GM23248 (cell line): ENCODE measurements at regions not wholly inside any gene's neighbourhood (a gene's known extent, or its start where the extent isn't known, plus 50 kb on each side); places are given as distances from the start of the nearest gene placed in this dataset.
A peak's percentile ranks its signal among the peaks of the same experiment; 100 is the strongest.

ENCODE experiments used
- DNase-seq: peaks from one replicate; pipeline ENCODE4 v3.0.0-alpha.2; 2015
- H2AFZ ChIP-seq: fragments of 200-600 bp; sonication (generic); 2 replicates; pipeline ENCODE4 v1.6.1; 2016; ENCODE audit warnings: antibody characterized with exemption
- H3F3A ChIP-seq: fragments of 200-600 bp; sonication (generic); 2 replicates; pipeline ENCODE4 v1.6.1; 2016; ENCODE audit warnings: mild to moderate bottlenecking, antibody characterized with exemption, mixed run types; ENCODE audit not compliant: insufficient read depth
- H3K27ac ChIP-seq: fragments of 200-600 bp; sonication (generic); 2 replicates; pipeline ENCODE4 v1.5.1; 2016; ENCODE audit warnings: mild to moderate bottlenecking
- H3K27me3 ChIP-seq: fragments of 200-600 bp; sonication (generic); replicated peaks from 2 replicates; pipeline ENCODE4 v1.6.1; 2016; ENCODE audit warnings: mild to moderate bottlenecking; ENCODE audit not compliant: insufficient read depth
- H3K36me3 ChIP-seq: fragments of 200-600 bp; sonication (generic); 2 replicates; pipeline ENCODE4 v1.6.1; 2016; ENCODE audit warnings: low read depth, mild to moderate bottlenecking
- H3K4me1 ChIP-seq: fragments of 200-600 bp; sonication (generic); 2 replicates; pipeline ENCODE4 v1.6.1; 2016; ENCODE audit warnings: mild to moderate bottlenecking; ENCODE audit not compliant: insufficient read depth
- H3K4me2 ChIP-seq: fragments of 200-600 bp; sonication (generic); one replicate; pipeline ENCODE4 v1.6.1; 2016; ENCODE audit warnings: mild to moderate bottlenecking; ENCODE audit not compliant: unreplicated experiment
- H3K4me3 ChIP-seq: fragments of 200-600 bp; sonication (generic); 2 replicates; pipeline ENCODE4 v1.5.1; 2016; ENCODE audit warnings: mild to moderate bottlenecking
- H3K79me2 ChIP-seq: fragments of 200-600 bp; sonication (generic); 2 replicates; pipeline ENCODE4 v1.6.1; 2016; ENCODE audit warnings: mild to moderate bottlenecking; ENCODE audit not compliant: insufficient read depth
- H3K9ac ChIP-seq: fragments of 200-600 bp; sonication (generic); 2 replicates; pipeline ENCODE4 v1.6.1; 2016; ENCODE audit warnings: mild to moderate bottlenecking
- H3K9me2 ChIP-seq: fragments of 200-600 bp; sonication (generic); 2 replicates; pipeline ENCODE4 v1.6.1; 2016; ENCODE audit warnings: mixed run types, mild to moderate bottlenecking, moderate library complexity; ENCODE audit not compliant: insufficient read depth
- H3K9me3 ChIP-seq: fragments of 200-600 bp; sonication (generic); one replicate; pipeline ENCODE4 v1.6.1; 2017; ENCODE audit warnings: low read depth
- H4K20me1 ChIP-seq: fragments of 200-600 bp; sonication (generic); 2 replicates; pipeline ENCODE4 v1.6.0; 2016; ENCODE audit not compliant: insufficient read depth
- EZH2 ChIP-seq: fragments of 200-600 bp; sonication (generic); IDR thresholded peaks from 2 replicates; pipeline ENCODE4 v1.6.1; 2018; ENCODE audit warnings: antibody characterized with exemption, mild to moderate bottlenecking; ENCODE audit not compliant: insufficient read depth, poor library complexity, severe bottlenecking
- EZH2phosphoT487 ChIP-seq: fragments of 200-600 bp; sonication (generic); IDR thresholded peaks from 2 replicates; pipeline ENCODE4 v1.6.1; 2018; ENCODE audit warnings: antibody characterized with exemption, moderate library complexity, mild to moderate bottlenecking, low read depth; ENCODE audit not compliant: insufficient read depth
- WGBS, 2 experiments: methylation state at CpG; one replicate each; pipeline ENCODE4 v1.1.6; 2015 to 2017; ENCODE audit warnings: low lambda C conversion rate in 2 of 2, low coverage in 1 of 2; ENCODE audit errors: missing lambda C conversion rate in 2 of 2; 5-methylcytosine and 5-hydroxymethylcytosine counted together
- in situ Hi-C: fragments of 300-500 bp; cut with MboI; formaldehyde crosslinking; loops from 2 replicates; pipeline ENCODE4 v1.15.0; 2020

GRCh38 chr13:107843281-107843680 lies 372.1 kb downstream of the LIG4 start:
- no peak for DNase-seq
- WGBS, 2 experiments: 75 to 77% methylated on average over 4 of the region's 4 CpGs
- Histone ChIP-seq H3K27ac (no peak overlapping the region), H3K4me2 (no peak overlapping the region), H3K79me2 (peaks cover 89% of the 10 kb centered on the region), H3K9me3 (no peaks in the 10 kb centered on the region), H3K27me3 (no peaks in the 10 kb centered on the region), H3K9ac (no peak overlapping the region), H3K4me1 (peaks cover 15% of the 10 kb centered on the region), H3K36me3 (no peaks in the 10 kb centered on the region), H2AFZ (no peak overlapping the region), H3K9me2 (no peaks in the 10 kb centered on the region), H3F3A (no peaks in the 10 kb centered on the region), H3K4me3 (no peak overlapping the region), H4K20me1 (no peaks in the 10 kb centered on the region)
- TF ChIP-seq EZH2 (no peak), EZH2phosphoT487 (no peak)
- in situ Hi-C loops: no loop called here

GRCh38 chr13:107842562-107843180 lies 372.7 kb downstream of the LIG4 start:
- Histone ChIP-seq H3K4me2 (peak overlapping the region; percentile 73), H3K9me3 (no peaks in the 10 kb centered on the region), H3K9me2 (no peaks in the 10 kb centered on the region), H3K4me3 (0 out of 2 replicates have a peak overlapping the region, but pooled peaks have one; percentile 13), H3K4me1 (peaks cover 15% of the 10 kb centered on the region), H3K27me3 (no peaks in the 10 kb centered on the region), H3K36me3 (no peaks in the 10 kb centered on the region), H4K20me1 (no peaks in the 10 kb centered on the region), H2AFZ (no peak overlapping the region), H3K27ac (no peak overlapping the region), H3F3A (no peaks in the 10 kb centered on the region), H3K9ac (no peak overlapping the region), H3K79me2 (peaks cover 89% of the 10 kb centered on the region)
- WGBS, 2 experiments: 2 to 3% methylated on average over 3 of the region's 3 CpGs
- no peak for TF ChIP-seq EZH2
- TF ChIP-seq EZH2phosphoT487: no peak
- DNase-seq: peak; percentile 76
- in situ Hi-C loops: no loop called here

GRCh38 chr13:107838588-107839161 lies 376.7 kb downstream of the LIG4 start:
- H3K4me1 ChIP-seq: peaks cover 39% of the 10 kb centered on the region
- DNase-seq: no peak
- no peaks in the 10 kb centered on the region for H3K27me3 ChIP-seq
- in situ Hi-C loops: no loop called here
- no peak overlapping the region for H3K27ac ChIP-seq
- no peak for TF ChIP-seq EZH2
- TF ChIP-seq EZH2phosphoT487: no peak
- H2AFZ ChIP-seq: no peak overlapping the region
- WGBS, 2 experiments: 89 to 95% methylated on average over 3 of the region's 3 CpGs
- H3K4me2 ChIP-seq: no peak overlapping the region
- peaks cover 68% of the 10 kb centered on the region for H3K79me2 ChIP-seq
- H3K9me3 ChIP-seq: no peaks in the 10 kb centered on the region
- peaks cover 20% of the 10 kb centered on the region for H3F3A ChIP-seq
- H3K9ac ChIP-seq: no peak overlapping the region
- H3K4me3 ChIP-seq: no peak overlapping the region
- no peaks in the 10 kb centered on the region for H3K36me3 ChIP-seq
- H4K20me1 ChIP-seq: no peaks in the 10 kb centered on the region
- H3K9me2 ChIP-seq: no peaks in the 10 kb centered on the region

- H3F3A ChIP-seq: peaks cover 23% of the 10 kb centered on the region
- H3K4me1 ChIP-seq: peaks cover 24% of the 10 kb centered on the region
- H3K27me3 ChIP-seq: no peaks in the 10 kb centered on the region
- H4K20me1 ChIP-seq: no peaks in the 10 kb centered on the region
- 87 to 91% methylated on average over 6 of the region's 6 CpGs for whole genome bisulfite sequencing, 2 experiments
- no peak overlapping the region for H3K9ac ChIP-seq
- peaks cover 68% of the 10 kb centered on the region for H3K79me2 ChIP-seq
- no peak overlapping the region for H3K4me2 ChIP-seq
- H3K9me2 ChIP-seq: 0 out of 2 replicates have a peak, but pooled peaks cover 4% of the 10 kb centered on the region
- H3K4me3 ChIP-seq: no peak overlapping the region
- no peaks in the 10 kb centered on the region for H3K36me3 ChIP-seq
- no peak overlapping the region for H3K27ac ChIP-seq
- no peak overlapping the region for H2AFZ ChIP-seq
- H3K9me3 ChIP-seq: no peaks in the 10 kb centered on the region
- TF ChIP-seq EZH2 (no peak), EZH2phosphoT487 (no peak)
- in situ Hi-C loops: no loop called here
- DNase-seq: no peak
Observed at GRCh38 chr13:107836685-107837084, 378.7 kb downstream of the LIG4 start.
